Effector memory CD8-positive, alpha-beta T cell (primary cell): ENCODE measurements at regions not wholly inside any gene's neighbourhood (a gene's known extent, or its start where the extent isn't known, plus 50 kb on each side); places are given as distances from the start of the nearest gene placed in this dataset.
"Not testable (repeated sequence)": the region's sequence is repeated elsewhere in the genome, so short reads cannot be mapped to it uniquely, and the experiment has no call there.

Experiments
- ATAC-seq: fragments of 150-1000 bp; cut with Tn5 transposase; replicated peaks from 2 replicates; pipeline ENCODE4 v1.10.0; 2021; ENCODE audit warnings: mild to moderate bottlenecking, moderate library complexity
- DNase-seq, 3 experiments: peaks; one replicate each; pipeline ENCODE4 v3.0.0; 2021
- H3K27ac Mint-ChIP-seq, 2 donors: one replicate each; pipeline ENCODE4 v1.8.0; 2022; ENCODE audit warnings: mild to moderate bottlenecking in 2 of 2, mixed read lengths in 2 of 2, moderate library complexity in 2 of 2
- H3K27me3 Mint-ChIP-seq, 2 donors: one replicate each; pipeline ENCODE4 v1.8.0; 2022; ENCODE audit warnings: mixed read lengths in 2 of 2
- H3K36me3 Mint-ChIP-seq: one replicate; pipeline ENCODE4 v1.8.0; 2022; ENCODE audit warnings: mild to moderate bottlenecking, moderate library complexity, mixed read lengths; ENCODE audit not compliant: insufficient read depth
- H3K4me1 Mint-ChIP-seq, 2 donors: one replicate each; pipeline ENCODE4 v1.8.0; 2022; ENCODE audit warnings: low read depth in 2 of 2, mixed read lengths in 2 of 2
- H3K4me3 Mint-ChIP-seq, 2 donors: one replicate each; pipeline ENCODE4 v1.8.0; 2022; ENCODE audit warnings: mild to moderate bottlenecking in 2 of 2, mixed read lengths in 2 of 2, moderate library complexity in 2 of 2
- H3K9me3 Mint-ChIP-seq, 2 donors: one replicate each; pipeline ENCODE4 v1.8.0; 2022; ENCODE audit warnings: mixed read lengths in 2 of 2

DNA sequence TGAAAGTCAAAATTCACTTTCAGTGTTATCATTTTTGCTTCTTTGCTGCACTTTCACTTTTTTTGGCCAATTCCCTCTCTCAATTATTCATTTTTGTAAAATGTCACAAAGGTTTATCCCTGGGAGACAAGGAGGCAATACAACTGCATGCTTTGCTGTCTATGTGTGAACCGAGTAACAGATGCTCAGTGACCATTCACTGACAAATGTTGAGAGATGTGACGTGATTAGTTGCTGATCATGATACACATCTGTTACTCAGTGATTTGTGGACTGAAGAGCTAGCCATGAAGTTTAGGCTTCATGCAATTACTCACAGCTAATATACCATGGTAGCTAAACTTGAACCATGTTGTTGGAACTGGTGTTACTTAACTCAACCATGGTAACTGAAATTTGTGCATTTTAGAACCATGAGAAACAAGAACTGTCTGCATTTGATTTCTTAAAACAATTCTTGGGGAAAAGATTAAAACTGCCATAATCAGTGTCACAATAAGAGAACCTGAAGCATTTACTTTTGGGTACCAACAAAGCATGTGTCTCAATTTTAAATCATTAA is 86.8 kb upstream of the BTG1 start:
- not testable (repeated sequence) for H3K4me1 Mint-ChIP-seq, ATAC-seq, H3K27ac Mint-ChIP-seq, H3K27me3 Mint-ChIP-seq, H3K36me3 Mint-ChIP-seq, H3K4me3 Mint-ChIP-seq, DNase-seq, H3K9me3 Mint-ChIP-seq

DNA sequence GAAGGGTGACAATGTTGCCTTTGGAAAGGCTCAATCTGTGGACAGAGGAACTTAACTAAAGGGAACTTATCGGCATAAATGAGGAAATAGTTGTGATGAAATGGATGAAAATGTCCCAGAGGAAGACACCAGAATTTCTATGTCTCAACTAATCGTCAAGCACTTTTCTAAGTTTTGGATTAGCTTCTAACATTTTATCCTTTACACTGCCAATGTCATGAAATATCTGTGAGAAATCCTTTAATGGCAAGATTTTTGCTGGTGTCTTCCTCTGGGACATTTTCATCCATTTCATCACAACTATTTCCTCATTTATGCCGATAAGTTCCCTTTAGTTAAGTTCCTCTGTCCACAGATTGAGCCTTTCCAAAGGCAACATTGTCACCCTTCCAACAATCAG is 86.3 kb upstream of the BTG1 start:
- not testable (repeated sequence) for H3K27me3 Mint-ChIP-seq, H3K4me1 Mint-ChIP-seq

GRCh38 chr12:92231532-92231931 is 85.9 kb upstream of the BTG1 start:
- not testable (repeated sequence) for DNase-seq, H3K27ac Mint-ChIP-seq, H3K4me3 Mint-ChIP-seq, H3K27me3 Mint-ChIP-seq, H3K9me3 Mint-ChIP-seq, ATAC-seq, H3K36me3 Mint-ChIP-seq, H3K4me1 Mint-ChIP-seq

More for the DNA sequence above, 86.3 kb upstream of the BTG1 start:
- H3K27ac Mint-ChIP-seq, H3K4me3 Mint-ChIP-seq, DNase-seq, H3K9me3 Mint-ChIP-seq, H3K36me3 Mint-ChIP-seq, ATAC-seq: not testable (repeated sequence)

GRCh38 chr12:92229381-92229780 is 83.7 kb upstream of the BTG1 start:
- no peak for DNase-seq
- Mint-ChIP-seq H3K27me3 (no peaks in the 10 kb centered on the region), H3K36me3 (no peaks in the 10 kb centered on the region), H3K27ac (no peak overlapping the region), H3K9me3 (no peaks in the 10 kb centered on the region), H3K4me1 (no peaks in the 10 kb centered on the region), H3K4me3 (no peak overlapping the region)
- no peak for ATAC-seq

DNA sequence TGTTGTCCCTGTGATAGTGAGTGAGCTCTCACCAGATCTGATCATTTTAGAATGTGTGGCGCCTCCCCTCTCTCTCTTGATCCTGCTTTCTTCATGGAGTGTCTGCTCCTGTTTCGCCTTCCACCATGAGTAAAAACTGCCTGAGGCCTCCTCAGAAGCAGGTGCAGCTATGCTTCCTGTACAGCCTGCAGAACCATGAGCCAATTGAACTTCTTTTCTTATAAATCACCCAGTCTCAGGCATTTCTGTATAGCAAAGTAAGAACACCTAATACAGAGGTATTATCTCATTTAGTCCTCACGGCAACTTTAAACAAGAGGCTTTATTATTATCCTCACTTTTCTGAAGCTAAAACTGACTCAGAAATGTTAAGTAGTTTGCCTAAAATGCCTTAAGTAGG is 81.3 kb upstream of the BTG1 start:
- no peaks in the 10 kb centered on the region for H3K27me3 Mint-ChIP-seq
- no peak overlapping the region for H3K4me3 Mint-ChIP-seq
- H3K4me1 Mint-ChIP-seq, result no peaks in the 10 kb centered on the region
- ATAC-seq (no peak), DNase-seq (no peak)
- no peaks in the 10 kb centered on the region for H3K9me3 Mint-ChIP-seq
- H3K27ac Mint-ChIP-seq, result no peak overlapping the region
- H3K36me3 Mint-ChIP-seq, result no peaks in the 10 kb centered on the region

DNA sequence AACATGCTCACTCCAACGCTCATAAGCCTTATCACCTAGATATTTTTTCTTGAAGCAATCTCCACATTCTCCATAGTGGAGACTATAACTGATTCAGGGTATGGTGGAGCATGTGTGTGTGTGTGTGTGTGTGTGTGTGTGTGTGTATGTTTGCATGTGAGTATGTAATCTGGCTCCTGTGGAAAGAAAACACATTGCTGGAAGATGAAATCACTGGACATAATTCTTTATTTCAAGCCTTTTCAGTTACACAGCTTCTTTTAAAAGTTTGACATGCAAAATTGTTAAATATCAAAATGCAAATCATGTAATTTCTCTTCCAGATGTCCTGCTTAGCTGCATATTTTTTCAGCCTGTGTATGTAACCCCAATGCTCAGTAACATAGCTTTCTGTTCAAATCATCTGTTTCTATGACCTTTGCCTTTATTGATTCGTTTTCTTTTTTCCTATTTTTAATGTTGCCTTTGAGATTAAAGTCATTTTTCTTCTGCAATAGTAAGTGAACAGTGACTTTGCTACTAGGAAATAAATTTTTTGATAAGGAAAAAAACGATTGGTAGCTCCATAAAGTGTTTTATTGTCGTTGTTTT is 80.5 kb upstream of the BTG1 start:
- Mint-ChIP-seq H3K36me3 (no peaks in the 10 kb centered on the region), H3K9me3 (no peaks in the 10 kb centered on the region), H3K27ac (no peak overlapping the region), H3K4me3 (no peak overlapping the region), H3K4me1 (no peaks in the 10 kb centered on the region), H3K27me3 (no peaks in the 10 kb centered on the region)
- no peak for ATAC-seq
- DNase-seq, result no peak

DNA sequence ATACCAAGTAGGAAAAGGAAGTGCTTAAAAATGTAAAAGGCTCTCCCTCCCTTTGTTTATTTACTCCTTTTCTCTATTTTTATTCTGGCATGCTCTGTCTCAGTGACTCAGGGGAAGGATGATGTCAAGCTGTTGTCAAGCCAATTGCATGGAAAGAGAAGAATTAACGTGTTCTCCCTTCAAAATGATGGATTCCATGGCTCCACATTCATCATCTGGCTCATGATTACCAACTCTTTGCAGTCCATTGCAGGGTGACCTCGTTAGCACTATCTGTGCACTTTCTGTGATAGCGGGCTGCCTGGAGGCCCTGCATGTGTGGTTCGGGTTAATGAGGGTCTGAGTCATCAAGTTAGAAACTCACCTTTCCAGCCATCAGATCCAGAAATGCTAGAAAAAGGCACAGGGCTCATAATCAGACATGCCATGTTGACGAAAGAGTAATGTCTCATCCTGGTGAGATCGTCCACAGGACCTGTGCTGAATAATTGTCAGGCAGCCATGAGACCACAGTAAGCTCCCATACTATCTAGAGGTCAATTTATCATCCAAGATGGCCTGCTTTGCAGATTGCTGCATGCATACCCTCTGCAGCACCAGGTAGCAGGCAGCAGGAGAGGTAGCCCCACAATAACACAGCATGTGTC is 79.2 kb upstream of the BTG1 start:
- H3K4me3 Mint-ChIP-seq, result no peak overlapping the region
- no peaks in the 10 kb centered on the region for H3K9me3 Mint-ChIP-seq
- no peaks in the 10 kb centered on the region for H3K27me3 Mint-ChIP-seq
- no peak overlapping the region for H3K27ac Mint-ChIP-seq
- DNase-seq (no peak), ATAC-seq (no peak)
- H3K36me3 Mint-ChIP-seq, result no peaks in the 10 kb centered on the region
- no peaks in the 10 kb centered on the region for H3K4me1 Mint-ChIP-seq

GRCh38 chr12:92223481-92223880 is 77.8 kb upstream of the BTG1 start:
- no peak overlapping the region for H3K4me3 Mint-ChIP-seq
- H3K27me3 Mint-ChIP-seq, result no peaks in the 10 kb centered on the region
- no peak overlapping the region for H3K27ac Mint-ChIP-seq
- DNase-seq (no peak), ATAC-seq (no peak)
- H3K9me3 Mint-ChIP-seq, result no peaks in the 10 kb centered on the region
- H3K4me1 Mint-ChIP-seq, result no peaks in the 10 kb centered on the region
- no peaks in the 10 kb centered on the region for H3K36me3 Mint-ChIP-seq

GRCh38 chr12:92221656-92222315 is 76.1 kb upstream of the BTG1 start:
- no peaks in the 10 kb centered on the region for H3K4me1 Mint-ChIP-seq
- H3K27me3 Mint-ChIP-seq, result no peaks in the 10 kb centered on the region
- H3K36me3 Mint-ChIP-seq, result no peaks in the 10 kb centered on the region
- no peak overlapping the region for H3K27ac Mint-ChIP-seq
- no peaks in the 10 kb centered on the region for H3K9me3 Mint-ChIP-seq
- DNase-seq, result no peak
- no peak for ATAC-seq
- H3K4me3 Mint-ChIP-seq, result no peak overlapping the region

DNA sequence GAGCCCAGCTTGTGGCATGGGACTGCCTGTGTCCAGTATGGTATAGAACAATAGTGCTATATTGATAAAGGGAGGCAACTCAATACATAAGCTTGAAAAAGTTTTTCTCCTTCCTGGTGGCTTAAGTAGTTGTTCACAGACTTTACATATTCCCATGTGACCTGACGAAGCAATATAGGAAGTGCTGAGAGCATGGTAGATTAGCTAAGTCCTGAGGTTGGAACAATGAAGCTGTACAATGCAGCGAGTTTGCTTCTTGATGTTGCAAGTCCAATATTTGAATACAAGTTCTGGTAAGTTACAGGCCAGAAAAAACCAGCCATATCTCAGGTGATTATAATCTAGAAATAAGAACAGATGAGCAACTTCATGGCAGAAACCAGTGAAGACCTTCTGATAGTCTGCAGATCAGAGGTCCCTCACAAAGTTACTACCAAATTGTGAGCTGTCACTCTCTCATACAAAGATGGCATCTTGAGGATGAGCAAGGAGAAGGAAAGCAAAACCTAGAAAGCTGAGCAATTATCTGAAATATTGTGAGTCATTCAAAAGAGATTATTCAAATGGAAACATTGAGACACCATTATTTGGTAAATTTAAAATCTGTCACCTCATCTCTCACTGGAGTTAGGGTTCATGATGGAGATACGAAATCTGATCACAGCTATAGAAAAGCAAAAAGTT is 72.9 kb upstream of the BTG1 start:
- H3K4me1 Mint-ChIP-seq, result peaks cover 5 to 9% of the 10 kb centered on the region in 2 donors
- H3K27me3 Mint-ChIP-seq, result no peaks in the 10 kb centered on the region
- H3K27ac Mint-ChIP-seq, result no peak overlapping the region
- peaks cover 0 to 3% of the 10 kb centered on the region in 2 donors for H3K9me3 Mint-ChIP-seq
- no peak for DNase-seq
- H3K4me3 Mint-ChIP-seq, result no peak overlapping the region
- no peaks in the 10 kb centered on the region for H3K36me3 Mint-ChIP-seq
- no peak for ATAC-seq

- Mint-ChIP-seq H3K27ac (no peak overlapping the region), H3K9me3 (peaks cover 0 to 3% of the 10 kb centered on the region in 2 donors), H3K36me3 (no peaks in the 10 kb centered on the region), H3K27me3 (no peaks in the 10 kb centered on the region), H3K4me3 (no peak overlapping the region), H3K4me1 (peaks cover 5 to 9% of the 10 kb centered on the region in 2 donors)
- ATAC-seq (no peak), DNase-seq (no peak)
These were observed 70.4 kb upstream of the BTG1 start for GRCh38 chr12:92216092-92216491.

- Mint-ChIP-seq H3K36me3 (no peaks in the 10 kb centered on the region), H3K4me3 (no peak overlapping the region), H3K9me3 (peaks cover 0 to 3% of the 10 kb centered on the region in 2 donors), H3K4me1 (peaks cover 6 to 10% of the 10 kb centered on the region in 2 donors), H3K27ac (no peak overlapping the region), H3K27me3 (no peaks in the 10 kb centered on the region)
- DNase-seq (no peak), ATAC-seq (no peak)
These were observed 69.7 kb upstream of the BTG1 start for GRCh38 chr12:92215358-92215757.

GRCh38 chr12:92213166-92213565 is 67.5 kb upstream of the BTG1 start:
- Mint-ChIP-seq H3K27me3 (no peaks in the 10 kb centered on the region), H3K36me3 (peaks cover 2% of the 10 kb centered on the region), H3K27ac (no peak overlapping the region), H3K4me3 (no peak overlapping the region), H3K4me1 (peaks cover 22 to 26% of the 10 kb centered on the region in 2 donors), H3K9me3 (peaks cover 0 to 3% of the 10 kb centered on the region in 2 donors)
- ATAC-seq, result no peak
- no peak for DNase-seq
